Progenitor cell of endocrine pancreas (in vitro differentiated cells): ENCODE measurements at regions not wholly inside any gene's neighbourhood (a gene's known extent, or its start where the extent isn't known, plus 50 kb on each side); places are given as distances from the start of the nearest gene placed in this dataset.

ENCODE experiments used
- DNase-seq: peaks from one replicate; pipeline ENCODE4 v3.0.0; 2021; ENCODE audit warnings: low spot score; ENCODE audit not compliant: unreplicated experiment
- H3K27ac Mint-ChIP-seq: 2 replicates; pipeline ENCODE4 v1.8.0; 2021; ENCODE audit warnings: mild to moderate bottlenecking, moderate library complexity, mixed read lengths
- H3K27me3 Mint-ChIP-seq: 2 replicates; pipeline ENCODE4 v1.8.0; 2021; ENCODE audit warnings: mixed read lengths
- H3K36me3 Mint-ChIP-seq: 2 replicates; pipeline ENCODE4 v1.8.0; 2022; ENCODE audit warnings: mixed read lengths; ENCODE audit not compliant: insufficient read depth
- H3K4me1 Mint-ChIP-seq: 2 replicates; pipeline ENCODE4 v1.8.0; 2021; ENCODE audit warnings: low read depth, mixed read lengths
- H3K4me3 Mint-ChIP-seq: 2 replicates; pipeline ENCODE4 v1.8.0; 2021; ENCODE audit warnings: low read depth, mild to moderate bottlenecking, moderate library complexity, mixed read lengths
- H3K9me3 Mint-ChIP-seq: 2 replicates; pipeline ENCODE4 v1.8.0; 2021; ENCODE audit warnings: low read depth, mixed read lengths
- CTCF ChIP-seq: fragments of 200-600 bp; sonication (generic); IDR thresholded peaks from one replicate; pipeline ENCODE4 v1.5.0; 2021; ENCODE audit warnings: antibody characterized with exemption, mild to moderate bottlenecking; ENCODE audit not compliant: unreplicated experiment

- no peak for DNase-seq
- peaks cover 25% of the 10 kb centered on the region for H3K9me3 Mint-ChIP-seq
- no peak overlapping the region for H3K27ac Mint-ChIP-seq
- H3K27me3 Mint-ChIP-seq: no peaks in the 10 kb centered on the region
- no peak for TF ChIP-seq CTCF
- H3K4me3 Mint-ChIP-seq: no peak overlapping the region
- no peaks in the 10 kb centered on the region for H3K36me3 Mint-ChIP-seq
- H3K4me1 Mint-ChIP-seq: no peaks in the 10 kb centered on the region
Observed at GRCh38 chr17:70994194-70994593, 824.9 kb downstream of the KCNJ2 start.

DNA sequence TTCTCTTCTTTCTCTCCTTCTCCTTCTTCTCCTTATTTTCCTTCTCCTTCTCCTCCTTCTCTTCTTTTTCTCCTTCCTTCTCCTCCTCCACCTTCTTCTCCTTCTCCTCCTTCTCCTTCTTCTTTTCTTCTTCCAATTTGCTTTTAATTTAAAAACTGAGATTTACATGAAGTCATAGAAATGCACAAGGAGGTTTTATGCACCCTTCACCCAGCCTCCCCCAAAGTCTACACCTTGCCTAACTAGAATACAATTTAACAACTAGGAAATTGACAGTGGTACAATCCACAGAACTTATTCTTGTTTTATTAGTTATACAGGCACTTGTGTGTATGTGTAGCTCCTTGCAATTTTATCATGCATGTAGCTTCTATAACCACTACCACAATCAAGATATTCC, 826.7 kb downstream of the KCNJ2 start:
- TF ChIP-seq CTCF: no peak
- Mint-ChIP-seq H3K27me3 (no peaks in the 10 kb centered on the region), H3K9me3 (peaks cover 25% of the 10 kb centered on the region), H3K4me1 (no peaks in the 10 kb centered on the region), H3K4me3 (no peak overlapping the region), H3K27ac (no peak overlapping the region), H3K36me3 (no peaks in the 10 kb centered on the region)
- DNase-seq: no peak

DNA sequence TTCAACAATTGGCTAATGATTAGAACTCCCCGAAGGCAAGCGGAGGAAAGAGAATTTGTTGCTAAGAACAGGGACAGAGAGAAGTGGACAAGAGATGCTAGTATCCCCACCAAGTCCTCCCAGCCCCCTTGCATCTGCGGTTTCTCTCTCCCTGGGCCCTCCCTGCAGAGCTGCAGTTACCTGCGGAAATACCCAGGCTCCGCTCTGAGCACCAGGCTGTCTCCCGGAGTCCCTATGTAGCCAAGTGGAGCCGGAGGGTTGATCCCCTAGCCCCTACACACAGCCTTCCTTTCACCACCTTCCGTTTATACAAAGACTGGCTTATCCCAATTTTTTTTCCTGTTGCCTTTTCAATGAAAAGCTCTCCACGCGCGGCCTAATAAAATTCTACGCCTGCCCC, 834.4 kb downstream of the KCNJ2 start:
- no peak overlapping the region for H3K27ac Mint-ChIP-seq
- no peaks in the 10 kb centered on the region for H3K9me3 Mint-ChIP-seq
- TF ChIP-seq CTCF: no peak
- DNase-seq: no peak
- no peaks in the 10 kb centered on the region for H3K36me3 Mint-ChIP-seq
- no peaks in the 10 kb centered on the region for H3K4me1 Mint-ChIP-seq
- H3K27me3 Mint-ChIP-seq: no peaks in the 10 kb centered on the region
- H3K4me3 Mint-ChIP-seq: no peak overlapping the region

DNA sequence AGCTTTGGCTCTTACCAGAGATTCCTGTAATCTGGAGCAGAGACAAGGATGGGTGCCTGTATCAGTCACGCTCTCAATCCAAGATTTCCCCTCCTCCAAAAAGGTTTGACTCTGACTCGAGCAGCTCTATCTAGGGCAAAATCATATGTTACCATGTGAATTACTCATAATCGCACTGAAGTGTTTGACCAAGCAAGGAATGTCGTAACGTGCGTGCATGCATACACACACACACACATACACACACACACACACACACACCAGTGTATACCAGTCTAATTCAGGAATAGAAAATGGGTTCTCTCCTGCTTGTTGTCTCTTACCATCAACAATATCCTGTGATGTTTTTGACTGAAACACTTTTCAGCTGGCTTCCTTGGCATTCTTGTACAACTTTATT, 835.1 kb downstream of the KCNJ2 start:
- Mint-ChIP-seq H3K9me3 (no peaks in the 10 kb centered on the region), H3K36me3 (no peaks in the 10 kb centered on the region), H3K27me3 (no peaks in the 10 kb centered on the region), H3K27ac (no peak overlapping the region), H3K4me3 (no peak overlapping the region), H3K4me1 (no peaks in the 10 kb centered on the region)
- TF ChIP-seq CTCF: no peak
- no peak for DNase-seq

- H3K36me3 Mint-ChIP-seq: no peaks in the 10 kb centered on the region
- no peak overlapping the region for H3K27ac Mint-ChIP-seq
Observed at GRCh38 chr17:71011391-71011790, 842.1 kb downstream of the KCNJ2 start.

More at GRCh38 chr17:71011391-71011790, 842.1 kb downstream of the KCNJ2 start:
- no peak overlapping the region for H3K4me3 Mint-ChIP-seq
- H3K9me3 Mint-ChIP-seq: no peaks in the 10 kb centered on the region
- H3K4me1 Mint-ChIP-seq: no peaks in the 10 kb centered on the region
- DNase-seq: no peak
- H3K27me3 Mint-ChIP-seq: no peaks in the 10 kb centered on the region
- TF ChIP-seq CTCF: no peak
